HEK293 (cell line): ENCODE measurements at regions not wholly inside any gene's neighbourhood (a gene's known extent, or its start where the extent isn't known, plus 50 kb on each side); places are given as distances from the start of the nearest gene placed in this dataset.

Experiments used
- CTCF ChIP-seq: fragments of 450-650 bp; formaldehyde crosslinking; IDR thresholded peaks from 2 replicates; pipeline ENCODE4 v1.5.1; 2016; ENCODE audit warnings: missing biosample characterization, missing genetic modification characterization
- ZBTB11 ChIP-seq: fragments of 450-650 bp; formaldehyde crosslinking; conservative IDR thresholded peaks from 2 replicates; pipeline ENCODE4 v1.5.1; 2016; ENCODE audit warnings: low read depth, missing biosample characterization, missing genetic modification characterization
- TF ChIP-seq, protein P1 (sequence below): fragments of 450-650 bp; formaldehyde crosslinking; IDR thresholded peaks from 2 replicates; pipeline ENCODE4 v1.5.1; 2016; ENCODE audit warnings: missing biosample characterization, missing genetic modification characterization

DNA sequence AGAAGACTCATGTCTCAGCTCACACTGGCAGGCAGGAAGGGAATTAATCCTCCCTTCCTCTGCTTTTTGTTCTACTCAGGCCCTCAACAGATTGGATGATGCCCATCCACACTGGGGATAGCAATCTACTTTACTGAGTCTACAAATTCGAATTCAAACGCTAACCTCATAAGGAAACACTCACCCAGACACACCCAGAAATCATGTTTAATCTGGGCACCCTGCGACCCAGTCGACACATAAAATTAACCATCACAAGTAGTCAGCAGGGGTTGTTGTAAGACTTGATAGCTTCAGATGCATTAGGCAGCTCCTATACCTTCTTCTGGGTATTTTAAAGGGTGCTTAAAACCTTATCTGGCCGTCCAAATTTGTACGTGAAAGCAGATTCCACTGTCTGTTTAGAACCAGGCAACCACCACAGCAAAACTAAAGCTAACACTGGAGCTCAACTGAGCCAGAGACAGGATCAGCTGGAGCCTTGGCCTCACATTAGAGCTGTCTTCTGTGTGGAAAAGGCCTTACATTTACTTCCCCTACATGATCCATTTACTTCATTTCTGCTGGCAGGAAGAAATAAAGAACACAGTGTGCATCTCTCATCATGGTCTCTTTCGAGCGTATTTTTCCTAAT, 407.3 kb upstream of the PPP2R3A start:
- TF ChIP-seq ZBTB11 (tag by site-specific recombination) (no peak), CTCF (no peak)
- TF ChIP-seq, protein P1, sequence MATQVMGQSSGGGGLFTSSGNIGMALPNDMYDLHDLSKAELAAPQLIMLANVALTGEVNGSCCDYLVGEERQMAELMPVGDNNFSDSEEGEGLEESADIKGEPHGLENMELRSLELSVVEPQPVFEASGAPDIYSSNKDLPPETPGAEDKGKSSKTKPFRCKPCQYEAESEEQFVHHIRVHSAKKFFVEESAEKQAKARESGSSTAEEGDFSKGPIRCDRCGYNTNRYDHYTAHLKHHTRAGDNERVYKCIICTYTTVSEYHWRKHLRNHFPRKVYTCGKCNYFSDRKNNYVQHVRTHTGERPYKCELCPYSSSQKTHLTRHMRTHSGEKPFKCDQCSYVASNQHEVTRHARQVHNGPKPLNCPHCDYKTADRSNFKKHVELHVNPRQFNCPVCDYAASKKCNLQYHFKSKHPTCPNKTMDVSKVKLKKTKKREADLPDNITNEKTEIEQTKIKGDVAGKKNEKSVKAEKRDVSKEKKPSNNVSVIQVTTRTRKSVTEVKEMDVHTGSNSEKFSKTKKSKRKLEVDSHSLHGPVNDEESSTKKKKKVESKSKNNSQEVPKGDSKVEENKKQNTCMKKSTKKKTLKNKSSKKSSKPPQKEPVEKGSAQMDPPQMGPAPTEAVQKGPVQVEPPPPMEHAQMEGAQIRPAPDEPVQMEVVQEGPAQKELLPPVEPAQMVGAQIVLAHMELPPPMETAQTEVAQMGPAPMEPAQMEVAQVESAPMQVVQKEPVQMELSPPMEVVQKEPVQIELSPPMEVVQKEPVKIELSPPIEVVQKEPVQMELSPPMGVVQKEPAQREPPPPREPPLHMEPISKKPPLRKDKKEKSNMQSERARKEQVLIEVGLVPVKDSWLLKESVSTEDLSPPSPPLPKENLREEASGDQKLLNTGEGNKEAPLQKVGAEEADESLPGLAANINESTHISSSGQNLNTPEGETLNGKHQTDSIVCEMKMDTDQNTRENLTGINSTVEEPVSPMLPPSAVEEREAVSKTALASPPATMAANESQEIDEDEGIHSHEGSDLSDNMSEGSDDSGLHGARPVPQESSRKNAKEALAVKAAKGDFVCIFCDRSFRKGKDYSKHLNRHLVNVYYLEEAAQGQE (tag by site-specific recombination), result no peak
